ENCODE measurements at regions not wholly inside any gene's neighbourhood (a gene's known extent, or its start where the extent isn't known, plus 50 kb on each side); places are given as distances from the start of the nearest gene placed in this dataset.

DNA sequence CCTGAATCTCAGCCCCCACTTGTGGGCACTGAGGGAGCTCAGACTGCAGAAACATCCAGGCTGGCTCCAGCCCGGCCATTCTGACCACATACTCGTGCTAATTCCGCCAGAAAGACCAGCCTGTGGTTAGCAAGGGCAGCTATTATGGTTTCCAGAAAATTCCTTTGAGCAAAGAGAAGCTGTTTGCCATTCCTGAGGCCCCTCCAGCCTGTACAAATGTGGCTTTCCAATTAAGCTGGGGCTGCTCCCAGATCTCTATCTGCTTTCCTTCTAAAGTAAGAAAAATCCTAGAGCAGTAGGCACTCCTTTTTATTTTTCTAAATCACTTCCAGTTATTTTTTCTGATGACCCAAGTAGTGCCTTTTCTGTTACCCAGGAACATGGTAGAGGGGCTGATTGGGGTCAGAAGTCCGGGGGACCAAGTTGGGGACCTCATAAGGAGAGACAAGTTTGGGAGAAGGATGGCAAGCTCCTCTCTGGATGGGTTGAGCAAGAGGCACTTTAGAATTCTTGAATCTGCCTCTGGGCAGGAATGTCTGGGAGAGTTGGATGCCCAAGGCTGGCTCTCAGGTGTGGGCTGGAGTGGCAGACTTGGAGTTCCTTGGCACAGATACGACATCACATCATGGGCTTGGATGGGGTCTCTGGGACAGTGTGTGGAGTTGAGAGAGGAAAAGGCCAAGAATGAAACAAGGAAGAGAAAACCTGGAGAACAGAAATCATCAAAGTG is 83.3 kb upstream of the TNRC6C start:
- TF ChIP-seq, protein P1, sequence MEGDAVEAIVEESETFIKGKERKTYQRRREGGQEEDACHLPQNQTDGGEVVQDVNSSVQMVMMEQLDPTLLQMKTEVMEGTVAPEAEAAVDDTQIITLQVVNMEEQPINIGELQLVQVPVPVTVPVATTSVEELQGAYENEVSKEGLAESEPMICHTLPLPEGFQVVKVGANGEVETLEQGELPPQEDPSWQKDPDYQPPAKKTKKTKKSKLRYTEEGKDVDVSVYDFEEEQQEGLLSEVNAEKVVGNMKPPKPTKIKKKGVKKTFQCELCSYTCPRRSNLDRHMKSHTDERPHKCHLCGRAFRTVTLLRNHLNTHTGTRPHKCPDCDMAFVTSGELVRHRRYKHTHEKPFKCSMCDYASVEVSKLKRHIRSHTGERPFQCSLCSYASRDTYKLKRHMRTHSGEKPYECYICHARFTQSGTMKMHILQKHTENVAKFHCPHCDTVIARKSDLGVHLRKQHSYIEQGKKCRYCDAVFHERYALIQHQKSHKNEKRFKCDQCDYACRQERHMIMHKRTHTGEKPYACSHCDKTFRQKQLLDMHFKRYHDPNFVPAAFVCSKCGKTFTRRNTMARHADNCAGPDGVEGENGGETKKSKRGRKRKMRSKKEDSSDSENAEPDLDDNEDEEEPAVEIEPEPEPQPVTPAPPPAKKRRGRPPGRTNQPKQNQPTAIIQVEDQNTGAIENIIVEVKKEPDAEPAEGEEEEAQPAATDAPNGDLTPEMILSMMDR (IDR thresholded peaks at IDR 0.05): no peak
- TF ChIP-seq POLR2A (IDR thresholded peaks at IDR 0.05) (no peak), POLR2AphosphoS5 (IDR thresholded peaks at IDR 0.05) (no peak)

Measured in upper lobe of left lung (tissue), 4 donors.